ENCODE measurements at regions not wholly inside any gene's neighbourhood (a gene's known extent, or its start where the extent isn't known, plus 50 kb on each side); places are given as distances from the start of the nearest gene placed in this dataset.

- TF ChIP-seq POLR2AphosphoS5 (IDR thresholded peaks at IDR 0.05; ENCODE audit: borderline replicate concordance, low read depth, low read length) (no peak), FOXP2 (optimal IDR thresholded peaks at IDR 0.05; ENCODE audit: control extremely low read depth, extremely low read length, insufficient read depth) (no peak)
Measured at GRCh38 chr7:68729371-68729770, 868.9 kb upstream of the AUTS2 start.
